ENCODE measurements at regions not wholly inside any gene's neighbourhood (a gene's known extent, or its start where the extent isn't known, plus 50 kb on each side); places are given as distances from the start of the nearest gene placed in this dataset.

DNA sequence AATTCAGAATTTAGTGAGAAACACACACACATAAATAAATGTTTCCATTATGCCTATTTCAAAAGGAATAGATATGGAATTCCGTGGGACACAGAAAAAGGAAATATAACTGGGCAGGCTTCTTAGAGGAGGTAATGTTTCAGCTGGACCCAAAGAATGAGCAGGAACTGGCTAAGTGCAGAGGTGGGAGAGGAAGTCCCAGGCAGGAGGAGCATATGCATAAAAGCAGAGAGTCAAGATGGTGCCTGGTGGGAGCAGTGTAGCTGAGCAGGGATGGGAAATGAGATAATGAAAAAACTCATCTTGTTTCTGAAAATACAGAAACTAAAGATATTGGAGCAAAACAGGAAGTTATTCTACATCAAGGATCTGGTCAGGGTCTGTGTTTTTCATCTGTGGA, 115.2 kb upstream of the MAGI3 start:
- H3K9me3 ChIP-seq, result no peaks in the 10 kb centered on the region
- H3K4me1 ChIP-seq, result peaks cover 0 to under 1% (median 0%) of the 10 kb centered on the region in 4 donors
- H3K27me3 ChIP-seq, result no peaks in the 10 kb centered on the region
- ATAC-seq (ENCODE audit: low FRiP score in 2 of 2), result no peak
- H3K27ac ChIP-seq, result no peak overlapping the region
- TF ChIP-seq EP300 (IDR thresholded peaks at IDR 0.05) (no peak), POLR2AphosphoS5 (IDR thresholded peaks at IDR 0.05) (no peak), POLR2A (IDR thresholded peaks at IDR 0.05) (no peak)
- TF ChIP-seq, protein P1, sequence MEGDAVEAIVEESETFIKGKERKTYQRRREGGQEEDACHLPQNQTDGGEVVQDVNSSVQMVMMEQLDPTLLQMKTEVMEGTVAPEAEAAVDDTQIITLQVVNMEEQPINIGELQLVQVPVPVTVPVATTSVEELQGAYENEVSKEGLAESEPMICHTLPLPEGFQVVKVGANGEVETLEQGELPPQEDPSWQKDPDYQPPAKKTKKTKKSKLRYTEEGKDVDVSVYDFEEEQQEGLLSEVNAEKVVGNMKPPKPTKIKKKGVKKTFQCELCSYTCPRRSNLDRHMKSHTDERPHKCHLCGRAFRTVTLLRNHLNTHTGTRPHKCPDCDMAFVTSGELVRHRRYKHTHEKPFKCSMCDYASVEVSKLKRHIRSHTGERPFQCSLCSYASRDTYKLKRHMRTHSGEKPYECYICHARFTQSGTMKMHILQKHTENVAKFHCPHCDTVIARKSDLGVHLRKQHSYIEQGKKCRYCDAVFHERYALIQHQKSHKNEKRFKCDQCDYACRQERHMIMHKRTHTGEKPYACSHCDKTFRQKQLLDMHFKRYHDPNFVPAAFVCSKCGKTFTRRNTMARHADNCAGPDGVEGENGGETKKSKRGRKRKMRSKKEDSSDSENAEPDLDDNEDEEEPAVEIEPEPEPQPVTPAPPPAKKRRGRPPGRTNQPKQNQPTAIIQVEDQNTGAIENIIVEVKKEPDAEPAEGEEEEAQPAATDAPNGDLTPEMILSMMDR (IDR thresholded peaks at IDR 0.05), result no peak
- H3K36me3 ChIP-seq, result no peaks in the 10 kb centered on the region
- WGBS, 2 donors, result 57 to 63% methylated on average over 1 of the region's 1 CpG
- no peak overlapping the region for H3K4me3 ChIP-seq
- DNase-seq, result no peak

DNA sequence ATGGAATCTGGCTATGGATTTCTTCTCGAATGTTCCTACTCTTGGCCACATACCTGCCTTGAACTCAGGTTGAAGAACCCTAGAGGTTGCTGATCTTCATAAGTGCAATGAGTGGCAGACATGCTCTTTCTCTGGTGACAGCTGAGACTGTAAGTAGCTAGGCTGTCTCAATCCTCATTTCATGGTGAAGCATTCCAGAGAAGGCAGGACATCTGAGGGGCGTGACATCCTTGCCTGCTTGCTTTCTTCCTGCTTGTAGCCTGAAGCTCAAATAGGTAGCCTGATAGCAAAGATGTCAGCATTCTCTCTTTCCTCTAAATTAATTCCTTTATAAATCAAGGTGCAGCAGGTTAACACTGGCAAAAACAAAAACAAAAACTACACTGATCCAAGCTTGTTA, 114.6 kb upstream of the MAGI3 start:
- no peaks in the 10 kb centered on the region for H3K36me3 ChIP-seq
- 64 to 77% methylated on average over 2 of the region's 2 CpGs for WGBS, 2 donors
- H3K27ac ChIP-seq, result no peak overlapping the region
- no peak for TF ChIP-seq POLR2AphosphoS5 (IDR thresholded peaks at IDR 0.05)
- no peak for TF ChIP-seq EP300 (IDR thresholded peaks at IDR 0.05)
- no peak for TF ChIP-seq POLR2A (IDR thresholded peaks at IDR 0.05)
- TF ChIP-seq, protein P1 (IDR thresholded peaks at IDR 0.05), result no peak
- H3K4me3 ChIP-seq, result no peak overlapping the region
- no peaks in the 10 kb centered on the region for H3K27me3 ChIP-seq
- DNase-seq (no peak), ATAC-seq (ENCODE audit: low FRiP score in 2 of 2) (no peak)
- peaks cover 0 to 4% (median 0%) of the 10 kb centered on the region in 4 donors for H3K4me1 ChIP-seq
- no peaks in the 10 kb centered on the region for H3K9me3 ChIP-seq

- Histone ChIP-seq H3K27me3 (no peaks in the 10 kb centered on the region), H3K9me3 (no peaks in the 10 kb centered on the region), H3K4me1 (peaks cover 0 to 4% (median 0%) of the 10 kb centered on the region in 4 donors), H3K36me3 (no peaks in the 10 kb centered on the region), H3K4me3 (no peak overlapping the region), H3K27ac (no peak overlapping the region)
- 87 to 93% methylated on average over 4 of the region's 4 CpGs for WGBS, 2 donors
- DNase-seq, result no peak
- no peak for ATAC-seq (ENCODE audit: low FRiP score in 2 of 2)
- TF ChIP-seq, protein P1 (IDR thresholded peaks at IDR 0.05), result no peak
- no peak for TF ChIP-seq EP300 (IDR thresholded peaks at IDR 0.05)
- TF ChIP-seq POLR2A (IDR thresholded peaks at IDR 0.05), result no peak
- TF ChIP-seq POLR2AphosphoS5 (IDR thresholded peaks at IDR 0.05), result no peak
Measured at GRCh38 chr1:113276507-113276906, 113.8 kb upstream of the MAGI3 start.

GRCh38 chr1:113278371-113278770, 111.9 kb upstream of the MAGI3 start:
- H3K4me1 ChIP-seq, result peaks cover 0 to 4% (median 0%) of the 10 kb centered on the region in 4 donors
- TF ChIP-seq POLR2A (IDR thresholded peaks at IDR 0.05), result no peak
- TF ChIP-seq, protein P1 (IDR thresholded peaks at IDR 0.05), result no peak
- TF ChIP-seq POLR2AphosphoS5 (IDR thresholded peaks at IDR 0.05), result no peak
- no peak for TF ChIP-seq EP300 (IDR thresholded peaks at IDR 0.05)
- H3K4me3 ChIP-seq, result no peak overlapping the region
- no peaks in the 10 kb centered on the region for H3K27me3 ChIP-seq
- 43 to 55% methylated on average over 1 of the region's 1 CpG for WGBS, 2 donors
- H3K27ac ChIP-seq, result no peak overlapping the region
- ATAC-seq (ENCODE audit: low FRiP score in 2 of 2) (no peak), DNase-seq (no peak)
- no peaks in the 10 kb centered on the region for H3K9me3 ChIP-seq
- no peaks in the 10 kb centered on the region for H3K36me3 ChIP-seq

DNA sequence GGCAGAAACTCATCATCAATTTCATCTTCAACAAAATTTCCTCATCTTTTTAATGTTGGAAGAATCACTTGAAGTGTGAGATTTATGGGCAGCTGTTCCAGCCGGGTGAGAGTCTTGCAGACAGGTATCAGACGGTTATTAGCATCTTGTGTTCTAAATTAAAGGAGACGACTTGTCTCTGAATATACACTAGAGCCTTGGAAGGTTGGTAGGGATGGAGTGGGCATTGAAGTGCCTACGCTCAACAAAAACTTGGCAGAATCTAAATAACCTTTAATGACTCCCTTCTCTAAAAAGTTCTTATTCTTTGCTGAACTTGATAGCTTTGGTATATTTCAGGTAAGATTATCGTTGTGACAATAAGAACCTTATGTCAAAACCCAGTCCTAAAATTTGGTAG, 111.5 kb upstream of the MAGI3 start:
- 66 to 71% methylated on average over 5 of the region's 5 CpGs for WGBS, 2 donors
- TF ChIP-seq POLR2AphosphoS5 (IDR thresholded peaks at IDR 0.05) (no peak), POLR2A (IDR thresholded peaks at IDR 0.05) (no peak), EP300 (IDR thresholded peaks at IDR 0.05) (no peak)
- TF ChIP-seq, protein P1 (IDR thresholded peaks at IDR 0.05), result no peak
- Histone ChIP-seq H3K9me3 (no peaks in the 10 kb centered on the region), H3K27ac (no peak overlapping the region), H3K36me3 (no peaks in the 10 kb centered on the region), H3K4me3 (no peak overlapping the region), H3K27me3 (no peaks in the 10 kb centered on the region), H3K4me1 (peaks cover 0 to 4% (median 0%) of the 10 kb centered on the region in 4 donors)
- DNase-seq (no peak), ATAC-seq (ENCODE audit: low FRiP score in 2 of 2) (no peak)

Data from upper lobe of left lung (tissue), 6 donors.